Panc1 (cell line): ENCODE measurements at regions not wholly inside any gene's neighbourhood (a gene's known extent, or its start where the extent isn't known, plus 50 kb on each side); places are given as distances from the start of the nearest gene placed in this dataset.

ENCODE experiments used
- CTCF ChIP-seq: fragments of 450-650 bp; IDR thresholded peaks from 2 replicates; pipeline ENCODE4 v1.5.1; 2017; ENCODE audit warnings: mild to moderate bottlenecking
- POLR2AphosphoS5 ChIP-seq: IDR thresholded peaks from 2 replicates; pipeline ENCODE4 v1.6.1; 2012; ENCODE audit warnings: mild to moderate bottlenecking, low read depth, low read length, moderate library complexity
- REST ChIP-seq, 2 experiments: IDR thresholded peaks; 2 replicates each; pipeline ENCODE4 v1.6.1; 2011 to 2012; ENCODE audit warnings: low read depth in 2 of 2, control low read depth in 1 of 2, low read length in 1 of 2, mild to moderate bottlenecking in 1 of 2, moderate library complexity in 1 of 2; ENCODE audit not compliant: insufficient read depth in 1 of 2
- SIN3A ChIP-seq: IDR thresholded peaks from 2 replicates; pipeline ENCODE4 v1.6.1; 2012; ENCODE audit warnings: low read depth, mild to moderate bottlenecking, low read length, moderate library complexity, borderline replicate concordance; ENCODE audit not compliant: insufficient read depth

- no peak for TF ChIP-seq CTCF
- TF ChIP-seq POLR2AphosphoS5 = no peak
- no peak for TF ChIP-seq SIN3A
- no peak for TF ChIP-seq REST (IDR thresholded peaks at IDR 0.05; ENCODE audit: insufficient read depth in 1 of 2, low read depth in 2 of 2, low read length in 1 of 2)
Measured at GRCh38 chr14:30309405-30309804, 249.6 kb upstream of the G2E3 start.
